Activated naive CD4-positive, alpha-beta T cell treated with anti-CD3 and anti-CD28 coated beads, Interleukin-2, amount 50 U/mL, for 24 hours (primary cell): ENCODE measurements at regions not wholly inside any gene's neighbourhood (a gene's known extent, or its start where the extent isn't known, plus 50 kb on each side); places are given as distances from the start of the nearest gene placed in this dataset.
"Not testable (repeated sequence)": the region's sequence is repeated elsewhere in the genome, so short reads cannot be mapped to it uniquely, and the experiment has no call there.

Experiments used
- H3K27ac Mint-ChIP-seq: one replicate; pipeline ENCODE4 v1.8.0; 2021; ENCODE audit warnings: mild to moderate bottlenecking, mixed read lengths
- H3K27me3 Mint-ChIP-seq: one replicate; pipeline ENCODE4 v1.8.0; 2021; ENCODE audit warnings: mixed read lengths
- H3K36me3 Mint-ChIP-seq: one replicate; pipeline ENCODE4 v1.8.0; 2021; ENCODE audit warnings: mixed read lengths
- H3K4me1 Mint-ChIP-seq: one replicate; pipeline ENCODE4 v1.8.0; 2021; ENCODE audit warnings: mixed read lengths
- H3K4me3 Mint-ChIP-seq: one replicate; pipeline ENCODE4 v1.8.0; 2021; ENCODE audit warnings: mild to moderate bottlenecking, mixed read lengths
- H3K9me3 Mint-ChIP-seq: one replicate; pipeline ENCODE4 v1.8.0; 2021; ENCODE audit warnings: mixed read lengths

DNA sequence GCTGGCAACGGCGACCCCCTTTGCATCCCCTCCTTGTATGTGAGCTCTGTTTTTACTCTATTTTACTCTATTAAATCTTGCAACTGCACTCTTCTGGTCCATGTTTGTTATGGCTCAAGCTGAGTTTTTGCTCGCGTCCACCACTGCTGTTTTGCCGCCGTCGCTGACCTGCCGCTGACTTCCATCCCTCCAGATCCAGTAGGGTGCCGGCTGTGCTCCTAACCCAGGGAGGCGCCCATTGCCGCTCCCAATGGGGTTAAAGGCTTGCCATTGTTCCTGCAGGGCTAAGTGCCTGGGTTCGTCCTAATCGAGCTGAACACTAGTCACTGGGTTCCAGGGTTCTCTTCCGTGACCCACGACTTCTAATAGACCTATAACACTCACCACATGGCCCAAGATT lies 2704.4 kb downstream of the PCDH9 start:
- H3K4me3 Mint-ChIP-seq, result no peak overlapping the region
- no peaks in the 10 kb centered on the region for H3K4me1 Mint-ChIP-seq
- H3K36me3 Mint-ChIP-seq, result no peaks in the 10 kb centered on the region
- H3K9me3 Mint-ChIP-seq, result no peaks in the 10 kb centered on the region
- no peaks in the 10 kb centered on the region for H3K27me3 Mint-ChIP-seq
- H3K27ac Mint-ChIP-seq, result no peak overlapping the region

GRCh38 chr13:64510747-64511146 lies 2719.4 kb downstream of the PCDH9 start:
- H3K27ac Mint-ChIP-seq, result no peak overlapping the region
- no peaks in the 10 kb centered on the region for H3K4me1 Mint-ChIP-seq
- H3K36me3 Mint-ChIP-seq, result no peaks in the 10 kb centered on the region
- H3K4me3 Mint-ChIP-seq, result no peak overlapping the region
- no peaks in the 10 kb centered on the region for H3K27me3 Mint-ChIP-seq
- peaks cover 7% of the 10 kb centered on the region for H3K9me3 Mint-ChIP-seq

DNA sequence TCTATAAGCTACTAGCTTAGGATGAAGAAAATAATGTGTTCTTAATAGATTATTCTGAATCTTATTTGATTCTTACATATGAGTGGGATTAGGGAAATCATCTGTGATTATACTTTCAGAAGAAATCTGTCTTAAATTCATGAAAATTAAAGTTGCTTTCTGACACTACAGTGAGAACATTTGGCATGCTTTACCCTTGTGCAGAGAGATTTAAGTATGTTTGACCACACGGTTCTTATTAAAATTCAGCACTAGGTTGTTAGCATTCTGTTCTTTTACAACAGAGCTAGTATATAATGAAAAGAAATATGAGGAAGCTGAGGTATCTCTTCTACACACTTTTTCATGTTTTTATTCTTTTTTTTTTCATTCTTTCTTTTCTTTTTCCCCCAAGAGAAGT lies 2723.9 kb downstream of the PCDH9 start:
- no peak overlapping the region for H3K27ac Mint-ChIP-seq
- no peaks in the 10 kb centered on the region for H3K4me1 Mint-ChIP-seq
- H3K4me3 Mint-ChIP-seq, result no peak overlapping the region
- peaks cover 5% of the 10 kb centered on the region for H3K9me3 Mint-ChIP-seq
- no peaks in the 10 kb centered on the region for H3K27me3 Mint-ChIP-seq
- H3K36me3 Mint-ChIP-seq, result no peaks in the 10 kb centered on the region

DNA sequence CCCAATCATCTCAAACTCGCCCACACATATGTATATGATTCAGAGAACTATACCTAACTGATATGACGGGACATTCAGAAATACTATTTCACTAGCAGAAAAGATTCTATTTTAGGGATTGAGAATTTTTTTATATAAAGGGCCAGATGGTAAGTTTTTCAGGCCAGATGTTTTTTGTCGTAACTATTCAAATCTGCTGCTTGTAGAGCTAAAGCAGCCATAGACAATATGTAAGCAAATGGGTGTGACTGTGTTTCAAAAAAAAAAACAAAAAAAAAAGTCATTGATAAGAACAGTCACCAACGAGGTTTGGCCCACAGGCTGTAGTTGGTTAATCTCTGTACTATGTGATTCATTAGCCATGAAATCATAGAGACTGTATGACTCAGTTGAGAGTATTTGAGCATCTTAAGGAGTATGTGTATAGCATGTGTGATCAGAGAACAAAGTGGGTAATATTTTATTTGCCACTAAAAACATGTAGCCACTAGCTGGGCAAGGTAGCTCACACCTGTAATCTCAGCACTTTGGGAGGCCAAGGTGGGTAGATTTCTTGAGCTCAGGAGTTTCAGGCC lies 2724.7 kb downstream of the PCDH9 start:
- Mint-ChIP-seq H3K4me1 (no peaks in the 10 kb centered on the region), H3K9me3 (peaks cover 5% of the 10 kb centered on the region), H3K27ac (no peak overlapping the region), H3K27me3 (no peaks in the 10 kb centered on the region), H3K4me3 (no peak overlapping the region), H3K36me3 (no peaks in the 10 kb centered on the region)

GRCh38 chr13:64488731-64489130 lies 2741.4 kb downstream of the PCDH9 start:
- Mint-ChIP-seq H3K9me3 (peaks cover 6% of the 10 kb centered on the region), H3K4me3 (no peak overlapping the region), H3K4me1 (no peaks in the 10 kb centered on the region), H3K27me3 (no peaks in the 10 kb centered on the region), H3K27ac (no peak overlapping the region), H3K36me3 (no peaks in the 10 kb centered on the region)

- Mint-ChIP-seq H3K4me1 (no peaks in the 10 kb centered on the region), H3K4me3 (no peak overlapping the region), H3K36me3 (no peaks in the 10 kb centered on the region), H3K9me3 (peaks cover 8% of the 10 kb centered on the region), H3K27ac (no peak overlapping the region), H3K27me3 (no peaks in the 10 kb centered on the region)
These were observed 2747.8 kb downstream of the PCDH9 start for GRCh38 chr13:64482373-64482772.

DNA sequence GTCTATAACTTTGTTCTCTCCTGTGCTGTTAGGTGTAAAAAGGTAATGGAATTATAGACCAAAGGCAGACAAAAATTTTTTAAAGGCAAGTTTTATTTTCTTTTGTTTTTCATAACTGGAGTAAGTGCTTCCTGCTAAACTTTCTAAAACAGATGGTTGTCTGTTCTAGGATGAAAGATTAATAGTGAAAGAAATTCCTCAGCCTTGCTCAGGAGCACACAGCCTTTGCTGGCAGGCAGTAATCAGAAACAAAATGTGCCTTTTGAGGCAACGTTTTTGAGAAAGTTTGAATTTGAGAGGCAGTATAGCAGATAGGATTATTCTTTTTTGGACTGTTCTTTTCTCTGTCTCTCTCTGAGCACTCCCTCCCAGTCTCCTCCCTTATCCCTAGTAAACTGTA lies 2749.5 kb downstream of the PCDH9 start:
- H3K4me1 Mint-ChIP-seq, result no peaks in the 10 kb centered on the region
- no peak overlapping the region for H3K27ac Mint-ChIP-seq
- no peaks in the 10 kb centered on the region for H3K27me3 Mint-ChIP-seq
- H3K36me3 Mint-ChIP-seq, result no peaks in the 10 kb centered on the region
- H3K4me3 Mint-ChIP-seq, result no peak overlapping the region
- peaks cover 8% of the 10 kb centered on the region for H3K9me3 Mint-ChIP-seq

GRCh38 chr13:64480211-64480610 lies 2749.9 kb downstream of the PCDH9 start:
- no peak overlapping the region for H3K4me3 Mint-ChIP-seq
- no peaks in the 10 kb centered on the region for H3K27me3 Mint-ChIP-seq
- H3K4me1 Mint-ChIP-seq, result no peaks in the 10 kb centered on the region
- no peak overlapping the region for H3K27ac Mint-ChIP-seq
- H3K36me3 Mint-ChIP-seq, result no peaks in the 10 kb centered on the region
- H3K9me3 Mint-ChIP-seq, result peaks cover 8% of the 10 kb centered on the region

- Mint-ChIP-seq H3K27ac (no peak overlapping the region), H3K27me3 (no peaks in the 10 kb centered on the region), H3K36me3 (no peaks in the 10 kb centered on the region), H3K4me3 (no peak overlapping the region), H3K4me1 (no peaks in the 10 kb centered on the region), H3K9me3 (peaks cover 8% of the 10 kb centered on the region)
These were observed 2753.0 kb downstream of the PCDH9 start for GRCh38 chr13:64477146-64477545.

DNA sequence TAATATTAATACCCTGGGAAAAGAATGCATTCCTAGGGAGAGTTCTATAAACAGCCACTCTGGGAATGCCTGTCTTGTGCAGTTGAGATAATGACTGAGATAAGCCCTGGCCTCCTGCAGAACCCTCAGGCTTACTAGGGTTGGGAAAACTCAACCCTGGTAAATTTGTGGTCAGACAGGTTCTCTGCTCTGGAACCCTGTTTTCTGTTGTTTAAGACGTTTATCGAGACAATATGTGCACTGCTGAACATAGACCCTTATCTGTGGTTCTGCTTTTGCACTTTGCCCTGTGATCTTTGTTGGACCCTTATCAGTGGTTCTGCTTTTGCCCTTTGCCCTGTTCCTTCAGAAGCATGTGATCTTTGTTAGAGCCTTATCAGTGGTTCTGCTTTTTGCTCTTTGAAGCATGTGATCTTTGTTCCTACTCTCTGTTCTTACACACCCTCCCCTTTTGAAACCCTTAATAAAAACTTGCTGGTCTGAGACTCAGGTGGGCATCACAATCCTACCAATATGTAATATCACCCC lies 2754.0 kb downstream of the PCDH9 start:
- not testable (repeated sequence) for H3K27ac Mint-ChIP-seq, H3K36me3 Mint-ChIP-seq, H3K4me3 Mint-ChIP-seq, H3K4me1 Mint-ChIP-seq, H3K9me3 Mint-ChIP-seq, H3K27me3 Mint-ChIP-seq

- H3K4me1 Mint-ChIP-seq, result no peaks in the 10 kb centered on the region
- H3K27ac Mint-ChIP-seq, result no peak overlapping the region
- no peaks in the 10 kb centered on the region for H3K36me3 Mint-ChIP-seq
- peaks cover 5% of the 10 kb centered on the region for H3K9me3 Mint-ChIP-seq
- H3K4me3 Mint-ChIP-seq, result no peak overlapping the region
- no peaks in the 10 kb centered on the region for H3K27me3 Mint-ChIP-seq
These were observed 2758.2 kb downstream of the PCDH9 start for GRCh38 chr13:64471916-64472315.

- Mint-ChIP-seq H3K4me1 (no peaks in the 10 kb centered on the region), H3K4me3 (no peak overlapping the region), H3K27me3 (no peaks in the 10 kb centered on the region), H3K36me3 (no peaks in the 10 kb centered on the region), H3K9me3 (peaks cover 5% of the 10 kb centered on the region), H3K27ac (no peak overlapping the region)
These were observed 2759.4 kb downstream of the PCDH9 start for GRCh38 chr13:64470751-64471150.

DNA sequence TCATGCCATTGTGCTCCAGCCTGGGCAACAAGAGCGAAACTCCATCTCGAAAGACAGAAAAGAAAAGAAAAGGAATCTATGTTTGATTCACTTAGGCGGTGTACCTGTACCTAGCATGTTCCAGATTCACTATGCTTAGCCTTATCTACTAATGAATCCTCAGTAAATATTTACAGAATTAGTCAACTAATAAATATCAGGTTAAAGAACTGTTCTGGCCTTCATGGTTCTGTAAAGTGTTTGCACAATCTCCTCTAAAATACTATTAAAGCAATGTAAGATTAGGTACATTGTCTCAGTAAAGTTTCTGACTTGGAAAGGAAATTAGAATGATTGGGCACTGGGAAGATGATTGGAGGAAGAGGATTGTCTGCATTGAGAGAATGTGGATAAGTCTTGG lies 2770.4 kb downstream of the PCDH9 start:
- Mint-ChIP-seq H3K4me3 (no peak overlapping the region), H3K4me1 (no peaks in the 10 kb centered on the region), H3K36me3 (no peaks in the 10 kb centered on the region), H3K27ac (no peak overlapping the region), H3K9me3 (no peaks in the 10 kb centered on the region), H3K27me3 (no peaks in the 10 kb centered on the region)

GRCh38 chr13:64457976-64458375 lies 2772.2 kb downstream of the PCDH9 start:
- no peaks in the 10 kb centered on the region for H3K36me3 Mint-ChIP-seq
- H3K27me3 Mint-ChIP-seq, result no peaks in the 10 kb centered on the region
- H3K4me3 Mint-ChIP-seq, result no peak overlapping the region
- H3K27ac Mint-ChIP-seq, result no peak overlapping the region
- no peaks in the 10 kb centered on the region for H3K9me3 Mint-ChIP-seq
- H3K4me1 Mint-ChIP-seq, result no peaks in the 10 kb centered on the region

GRCh38 chr13:64455124-64455523 lies 2775.0 kb downstream of the PCDH9 start:
- Mint-ChIP-seq H3K4me3 (no peak overlapping the region), H3K36me3 (no peaks in the 10 kb centered on the region), H3K27ac (no peak overlapping the region), H3K4me1 (no peaks in the 10 kb centered on the region), H3K9me3 (no peaks in the 10 kb centered on the region), H3K27me3 (no peaks in the 10 kb centered on the region)

- H3K27ac Mint-ChIP-seq, result no peak overlapping the region
- peaks cover under 1% of the 10 kb centered on the region for H3K9me3 Mint-ChIP-seq
- H3K36me3 Mint-ChIP-seq, result no peaks in the 10 kb centered on the region
- no peak overlapping the region for H3K4me3 Mint-ChIP-seq
- no peaks in the 10 kb centered on the region for H3K4me1 Mint-ChIP-seq
- no peaks in the 10 kb centered on the region for H3K27me3 Mint-ChIP-seq
These were observed 2776.3 kb downstream of the PCDH9 start for GRCh38 chr13:64453831-64454230.

DNA sequence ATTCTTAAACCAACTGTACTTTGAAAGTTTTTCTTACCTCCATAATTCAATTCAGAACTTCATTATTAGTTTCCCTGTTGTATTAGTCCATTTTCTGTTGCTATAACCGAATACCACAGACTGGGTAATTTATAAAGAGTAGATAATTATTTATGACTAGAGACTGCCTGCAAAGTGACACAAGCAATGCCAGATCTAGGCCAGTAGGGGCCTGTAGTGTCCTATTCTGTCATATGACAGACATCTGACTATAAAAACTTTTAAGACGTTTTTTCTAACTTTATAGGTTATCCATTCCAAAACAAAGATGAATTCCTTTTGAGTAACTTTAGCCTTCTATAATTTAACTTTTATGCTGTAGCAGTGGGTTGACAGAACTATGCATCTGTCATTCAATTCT lies 2783.8 kb downstream of the PCDH9 start:
- Mint-ChIP-seq H3K9me3 (peaks cover 8% of the 10 kb centered on the region), H3K4me3 (no peak overlapping the region), H3K27ac (no peak overlapping the region), H3K27me3 (no peaks in the 10 kb centered on the region), H3K36me3 (no peaks in the 10 kb centered on the region), H3K4me1 (no peaks in the 10 kb centered on the region)
